Chondrocyte (in vitro differentiated cells): ENCODE measurements at regions not wholly inside any gene's neighbourhood (a gene's known extent, or its start where the extent isn't known, plus 50 kb on each side); places are given as distances from the start of the nearest gene placed in this dataset.

Experiments used
- DNase-seq: peaks from one replicate; pipeline ENCODE4 v3.0.0; 2021; ENCODE audit warnings: mixed read lengths, low spot score
- H3K27ac Mint-ChIP-seq: one replicate; pipeline ENCODE4 v1.8.0; 2021; ENCODE audit warnings: mild to moderate bottlenecking, moderate library complexity, mixed read lengths; ENCODE audit not compliant: unreplicated experiment
- H3K27me3 Mint-ChIP-seq: 2 replicates; pipeline ENCODE4 v1.8.0; 2021; ENCODE audit warnings: low read depth, mixed read lengths
- H3K36me3 Mint-ChIP-seq: 2 replicates; pipeline ENCODE4 v1.8.0; 2021; ENCODE audit warnings: low read depth, mixed read lengths
- H3K4me1 Mint-ChIP-seq: 2 replicates; pipeline ENCODE4 v1.8.0; 2021; ENCODE audit warnings: low read depth, mild to moderate bottlenecking, mixed read lengths
- H3K4me3 Mint-ChIP-seq: one replicate; pipeline ENCODE4 v1.8.0; 2021; ENCODE audit warnings: mild to moderate bottlenecking, moderate library complexity, mixed read lengths; ENCODE audit not compliant: unreplicated experiment
- H3K9me3 Mint-ChIP-seq: 2 replicates; pipeline ENCODE4 v1.8.0; 2021; ENCODE audit warnings: low read depth, mixed read lengths
- TF ChIP-seq, protein P1 (sequence below): fragments of 200-600 bp; sonication (generic); IDR thresholded peaks from 2 replicates; pipeline ENCODE4 v1.5.0; 2021; ENCODE audit warnings: antibody characterized with exemption, mild to moderate bottlenecking, moderate library complexity

GRCh38 chr3:74506246-74506645 is 108.2 kb downstream of the CNTN3 start:
- Mint-ChIP-seq H3K9me3 (no peaks in the 10 kb centered on the region), H3K4me3 (no peak overlapping the region), H3K27ac (no peak overlapping the region), H3K4me1 (no peaks in the 10 kb centered on the region), H3K27me3 (no peaks in the 10 kb centered on the region), H3K36me3 (no peaks in the 10 kb centered on the region)
- no peak for DNase-seq
- TF ChIP-seq, protein P1, sequence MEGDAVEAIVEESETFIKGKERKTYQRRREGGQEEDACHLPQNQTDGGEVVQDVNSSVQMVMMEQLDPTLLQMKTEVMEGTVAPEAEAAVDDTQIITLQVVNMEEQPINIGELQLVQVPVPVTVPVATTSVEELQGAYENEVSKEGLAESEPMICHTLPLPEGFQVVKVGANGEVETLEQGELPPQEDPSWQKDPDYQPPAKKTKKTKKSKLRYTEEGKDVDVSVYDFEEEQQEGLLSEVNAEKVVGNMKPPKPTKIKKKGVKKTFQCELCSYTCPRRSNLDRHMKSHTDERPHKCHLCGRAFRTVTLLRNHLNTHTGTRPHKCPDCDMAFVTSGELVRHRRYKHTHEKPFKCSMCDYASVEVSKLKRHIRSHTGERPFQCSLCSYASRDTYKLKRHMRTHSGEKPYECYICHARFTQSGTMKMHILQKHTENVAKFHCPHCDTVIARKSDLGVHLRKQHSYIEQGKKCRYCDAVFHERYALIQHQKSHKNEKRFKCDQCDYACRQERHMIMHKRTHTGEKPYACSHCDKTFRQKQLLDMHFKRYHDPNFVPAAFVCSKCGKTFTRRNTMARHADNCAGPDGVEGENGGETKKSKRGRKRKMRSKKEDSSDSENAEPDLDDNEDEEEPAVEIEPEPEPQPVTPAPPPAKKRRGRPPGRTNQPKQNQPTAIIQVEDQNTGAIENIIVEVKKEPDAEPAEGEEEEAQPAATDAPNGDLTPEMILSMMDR, result no peak

DNA sequence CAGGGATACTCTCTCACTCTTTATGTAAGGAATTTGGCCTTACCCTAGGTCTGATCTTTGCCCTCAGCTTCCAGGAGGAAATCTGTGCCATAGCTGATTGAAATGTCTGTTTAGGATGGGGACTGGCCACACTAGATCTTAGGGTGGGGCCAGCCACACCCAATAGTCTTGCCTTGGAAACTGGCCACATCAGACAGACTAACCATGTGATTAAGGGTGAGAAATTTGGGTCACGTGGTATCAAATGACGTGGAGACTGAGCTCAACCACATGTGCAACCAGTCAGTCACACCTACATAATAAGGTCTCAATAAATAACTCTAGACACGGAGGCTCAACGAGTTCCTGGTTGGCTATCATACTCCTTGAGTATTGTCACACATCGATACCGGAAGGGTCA is 113.5 kb downstream of the CNTN3 start:
- Mint-ChIP-seq H3K27ac (no peak overlapping the region), H3K4me3 (no peak overlapping the region), H3K27me3 (no peaks in the 10 kb centered on the region), H3K36me3 (no peaks in the 10 kb centered on the region), H3K4me1 (no peaks in the 10 kb centered on the region), H3K9me3 (no peaks in the 10 kb centered on the region)
- TF ChIP-seq, protein P1, result no peak
- DNase-seq, result no peak

GRCh38 chr3:74500257-74500656 is 114.2 kb downstream of the CNTN3 start:
- Mint-ChIP-seq H3K36me3 (no peaks in the 10 kb centered on the region), H3K27ac (no peak overlapping the region), H3K27me3 (no peaks in the 10 kb centered on the region), H3K4me1 (no peaks in the 10 kb centered on the region), H3K4me3 (no peak overlapping the region), H3K9me3 (no peaks in the 10 kb centered on the region)
- DNase-seq, result no peak
- TF ChIP-seq, protein P1, result no peak

- Mint-ChIP-seq H3K4me3 (no peak overlapping the region), H3K36me3 (no peaks in the 10 kb centered on the region), H3K27ac (no peak overlapping the region), H3K4me1 (peaks cover 7% of the 10 kb centered on the region), H3K9me3 (no peaks in the 10 kb centered on the region), H3K27me3 (no peaks in the 10 kb centered on the region)
- DNase-seq, result no peak
- TF ChIP-seq, protein P1, result no peak
These were observed 122.6 kb downstream of the CNTN3 start for GRCh38 chr3:74491874-74492273.

- TF ChIP-seq, protein P1, result no peak
- no peak overlapping the region for H3K4me3 Mint-ChIP-seq
- H3K4me1 Mint-ChIP-seq, result peaks cover 7% of the 10 kb centered on the region
- peaks cover 2% of the 10 kb centered on the region for H3K36me3 Mint-ChIP-seq
- no peak overlapping the region for H3K27ac Mint-ChIP-seq
- peaks cover 2% of the 10 kb centered on the region for H3K9me3 Mint-ChIP-seq
- no peak for DNase-seq
- no peaks in the 10 kb centered on the region for H3K27me3 Mint-ChIP-seq
These were observed 125.2 kb downstream of the CNTN3 start for GRCh38 chr3:74489050-74489792.
